ENCODE measurements at regions not wholly inside any gene's neighbourhood (a gene's known extent, or its start where the extent isn't known, plus 50 kb on each side); places are given as distances from the start of the nearest gene placed in this dataset.
"Not testable (repeated sequence)": the region's sequence is repeated elsewhere in the genome, so short reads cannot be mapped to it uniquely, and the experiment has no call there.

DNA sequence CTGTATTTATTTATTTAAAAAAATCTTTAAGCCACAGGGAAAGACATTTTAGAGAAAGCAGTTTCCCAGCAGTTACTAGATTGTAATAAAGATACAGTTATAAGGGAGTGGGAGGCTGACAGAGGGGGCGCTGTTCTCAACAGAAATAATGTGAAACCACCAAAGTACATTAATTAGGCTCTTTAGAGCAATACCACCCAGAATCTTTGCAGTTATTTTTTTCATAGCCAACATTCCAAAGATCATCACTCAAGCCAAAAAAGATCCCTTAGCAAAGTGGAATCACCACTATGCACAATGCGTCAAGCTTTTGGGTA, 331.3 kb upstream of the DEFB112 start:
- Histone ChIP-seq H3K27ac (no peak overlapping the region), H3K4me3 (no peak overlapping the region), H3K4me1 (replicated peaks in 1 of 2) (no peaks in the 10 kb centered on the region)
- in situ Hi-C loops (cut with MboI; ENCODE audit: low pct_unique_long_range_greater_than_20kb in 2 of 9, low sequenced_read_pairs in 9 of 9, unreplicated experiment in 9 of 9), result no loop called here
- ATAC-seq (replicated peaks in 6 of 8), result peak in 2 of 8 experiments; percentile 51 to 77
- 0 to 100% (median 66%) methylated on average over 1 to 2 of the region's 2 CpGs for WGBS, 10 experiments

DNA sequence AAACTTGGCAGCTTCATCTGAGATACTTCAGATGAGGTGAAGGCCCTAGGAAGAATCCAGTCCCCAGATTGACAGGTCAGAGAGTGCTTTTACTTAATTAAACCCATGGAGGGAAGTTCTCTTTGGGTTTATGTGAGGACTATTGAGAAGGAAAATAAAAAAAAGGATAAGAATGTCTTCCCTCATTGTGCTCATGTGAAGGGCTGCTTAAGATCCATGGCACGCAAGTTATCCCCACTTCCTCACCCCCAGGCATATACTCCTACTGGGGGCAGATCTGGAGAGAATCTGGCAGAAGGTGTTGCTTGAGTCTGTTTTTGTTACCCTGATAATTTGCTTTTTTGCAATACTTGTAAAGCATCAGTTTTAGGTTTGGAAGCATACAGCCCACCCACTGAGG, 322.9 kb upstream of the TFAP2D start:
- in situ Hi-C loops (cut with MboI; ENCODE audit: low pct_unique_long_range_greater_than_20kb in 2 of 9, low sequenced_read_pairs in 9 of 9, unreplicated experiment in 9 of 9), result no loop called here
- ATAC-seq (replicated peaks in 6 of 8), result no peak
- 45 to 100% (median 100%) methylated on average over 1 of the region's 1 CpG; no CpG with 5 or more reads in 2 of the 10 experiments for WGBS, 10 experiments
- Histone ChIP-seq H3K4me3 (no peak overlapping the region), H3K27ac (no peak overlapping the region), H3K4me1 (replicated peaks in 1 of 2) (no peaks in the 10 kb centered on the region)

DNA sequence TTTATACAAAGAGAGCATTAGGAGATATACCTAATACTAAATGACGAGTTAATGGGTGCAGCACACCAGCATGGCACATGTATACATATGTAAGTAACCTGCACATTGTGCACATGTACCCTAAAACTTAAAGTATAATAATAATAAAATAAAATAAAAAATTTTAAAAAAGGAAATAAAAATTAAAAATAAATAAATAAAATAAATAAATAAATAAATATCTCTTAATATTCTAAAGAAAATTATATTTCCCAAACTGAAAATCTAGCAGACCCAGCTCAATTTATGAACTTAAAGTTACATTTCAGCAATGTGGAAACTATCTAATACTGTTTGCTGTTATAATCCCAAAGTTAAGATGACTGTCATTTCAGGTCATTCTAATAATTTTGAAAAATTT, 319.2 kb upstream of the TFAP2D start:
- in situ Hi-C loops (cut with MboI; ENCODE audit: low pct_unique_long_range_greater_than_20kb in 2 of 9, low sequenced_read_pairs in 9 of 9, unreplicated experiment in 9 of 9); ATAC-seq (replicated peaks in 6 of 8); H3K4me1 ChIP-seq (replicated peaks in 1 of 2); H3K4me3 ChIP-seq; H3K27ac ChIP-seq: not testable (repeated sequence)
- 10 to 100% (median 95%) methylated on average over 1 of the region's 1 CpG; no CpG with 5 or more reads in 2 of the 10 experiments for WGBS, 10 experiments

DNA sequence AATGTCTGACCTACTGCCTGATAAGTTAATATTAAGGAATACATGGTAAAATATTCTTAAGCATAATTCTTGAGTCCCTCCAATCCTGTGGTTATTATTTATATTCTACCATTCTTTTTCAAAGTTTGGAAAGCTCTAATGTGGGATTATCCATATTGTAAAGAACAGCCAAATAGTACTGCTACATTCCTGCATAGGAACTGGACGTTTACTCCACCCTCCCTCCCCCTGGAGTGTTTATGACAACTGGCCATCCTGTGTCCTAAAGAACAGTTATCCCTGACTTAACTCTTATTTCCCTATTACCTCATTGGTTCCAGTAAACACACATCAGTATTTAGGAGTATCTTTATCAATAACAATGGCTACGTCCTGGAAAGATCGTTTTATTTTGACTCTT, 308.7 kb upstream of the TFAP2D start:
- peaks cover 0 to 3% of the 10 kb centered on the region in 2 donors for H3K4me1 ChIP-seq (replicated peaks in 1 of 2)
- H3K4me3 ChIP-seq, result no peak overlapping the region
- peak in 3 of 8 experiments; percentile 36 to 97 (median 62) for ATAC-seq (replicated peaks in 6 of 8)
- in situ Hi-C loops (cut with MboI; ENCODE audit: low pct_unique_long_range_greater_than_20kb in 2 of 9, low sequenced_read_pairs in 9 of 9, unreplicated experiment in 9 of 9), result no loop called here
- 39 to 100% (median 80%) methylated on average over 1 to 3 of the region's 3 CpGs; no CpG with 5 or more reads in 1 of the 10 experiments for WGBS, 10 experiments
- H3K27ac ChIP-seq, result no peak overlapping the region

DNA sequence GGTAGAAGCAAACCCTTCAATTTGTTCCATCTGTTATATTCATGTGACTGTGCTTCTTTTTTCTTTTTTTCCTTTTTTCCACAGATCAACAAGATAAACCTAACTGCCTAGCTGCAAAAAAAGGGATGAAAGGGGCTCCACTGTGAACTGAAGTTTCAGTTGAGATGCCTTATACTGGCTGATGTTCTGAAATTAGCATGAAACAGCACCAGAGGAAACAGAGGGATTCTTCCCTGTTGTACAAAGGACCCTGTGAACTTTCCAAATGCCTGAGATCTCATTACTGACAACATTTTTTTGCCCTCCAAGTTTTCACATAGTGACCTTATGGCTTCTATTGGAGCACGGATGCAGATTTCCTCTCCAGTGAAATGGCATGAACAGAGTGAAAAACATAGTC, 302.7 kb upstream of the TFAP2D start:
- peak in 1 of 8 experiments; percentile 19 for ATAC-seq (replicated peaks in 6 of 8)
- WGBS, 10 experiments, result 0 to 57% (median 17%) methylated on average over 1 of the region's 1 CpG; no CpG with 5 or more reads in 2 of the 10 experiments
- H3K4me3 ChIP-seq, result no peak overlapping the region
- H3K4me1 ChIP-seq (replicated peaks in 1 of 2), result peaks cover 0 to under 1% of the 10 kb centered on the region in 2 donors
- no peak overlapping the region for H3K27ac ChIP-seq
- in situ Hi-C loops (cut with MboI; ENCODE audit: low pct_unique_long_range_greater_than_20kb in 2 of 9, low sequenced_read_pairs in 9 of 9, unreplicated experiment in 9 of 9), result no loop called here

DNA sequence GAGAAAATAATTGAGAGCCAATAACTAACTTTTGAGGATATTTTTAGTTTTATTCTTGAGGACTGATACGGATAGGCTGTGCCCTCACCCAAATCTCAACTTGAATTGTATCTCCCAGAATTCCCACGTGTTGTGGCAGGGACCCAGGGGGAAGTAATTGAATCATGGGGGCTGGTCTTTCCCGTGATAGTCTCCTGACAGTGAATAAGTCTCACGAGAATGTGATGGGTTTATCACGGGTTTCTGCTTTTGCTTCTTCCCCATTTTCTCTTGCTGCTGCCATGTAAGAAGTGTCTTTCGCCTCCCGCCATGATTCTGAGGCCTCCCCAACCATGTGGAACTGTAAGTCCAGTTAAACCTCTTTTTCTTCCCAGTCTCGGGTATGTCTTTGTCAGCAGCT, 292.3 kb upstream of the TFAP2D start:
- ATAC-seq (replicated peaks in 6 of 8); H3K4me3 ChIP-seq; H3K4me1 ChIP-seq (replicated peaks in 1 of 2); H3K27ac ChIP-seq; in situ Hi-C loops (cut with MboI; ENCODE audit: low pct_unique_long_range_greater_than_20kb in 2 of 9, low sequenced_read_pairs in 9 of 9, unreplicated experiment in 9 of 9): not testable (repeated sequence)
- WGBS, 10 experiments, result 0 to 100% (median 89%) methylated on average over 1 to 7 of the region's 8 CpGs; no CpG with 5 or more reads in 1 of the 10 experiments

DNA sequence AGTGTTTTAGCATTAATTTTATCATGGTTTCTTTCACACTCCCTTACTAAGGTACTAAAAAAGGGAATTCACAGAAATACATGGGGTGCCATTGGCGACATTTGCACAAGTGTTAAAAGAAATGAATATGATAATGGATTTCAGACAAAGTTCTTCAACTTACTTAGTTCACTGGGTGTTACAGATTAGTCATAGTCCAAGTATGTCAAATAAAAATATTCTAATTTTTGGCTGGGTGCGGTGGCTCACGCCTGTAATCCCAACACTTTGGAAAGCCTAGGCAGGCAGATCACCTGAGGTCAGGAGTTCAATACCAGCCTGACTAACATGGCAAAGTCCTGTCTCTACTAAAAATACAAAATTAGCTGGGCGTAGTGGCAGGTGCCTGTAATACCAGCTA, 286.1 kb upstream of the TFAP2D start:
- no peaks in the 10 kb centered on the region for H3K4me1 ChIP-seq (replicated peaks in 1 of 2)
- in situ Hi-C loops (cut with MboI; ENCODE audit: low pct_unique_long_range_greater_than_20kb in 2 of 9, low sequenced_read_pairs in 9 of 9, unreplicated experiment in 9 of 9), result no loop called here
- WGBS, 10 experiments, result 0 to 96% (median 80%) methylated on average over 1 to 4 of the region's 4 CpGs; no CpG with 5 or more reads in 1 of the 10 experiments

DNA sequence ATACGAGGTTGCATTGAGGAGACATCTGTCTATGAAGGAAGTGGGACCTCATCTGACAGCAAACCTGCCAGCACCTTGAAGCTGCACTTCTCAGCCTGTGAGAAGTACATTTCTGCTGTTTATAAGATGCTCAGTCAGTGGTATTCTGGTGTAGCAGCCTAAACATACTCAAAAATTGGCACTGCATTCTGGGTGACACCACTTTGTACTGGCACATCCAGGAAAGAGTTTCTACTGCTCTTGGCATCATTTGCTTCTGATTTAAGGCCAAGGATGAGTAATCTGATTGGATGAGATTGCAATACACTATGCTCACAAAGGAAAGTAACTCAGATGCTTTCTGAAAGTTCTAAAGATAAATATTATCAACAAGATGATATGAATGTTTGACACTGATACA, 275.4 kb upstream of the TFAP2D start:
- WGBS, 10 experiments, result 0 to 100% (median 59%) methylated on average over 1 of the region's 1 CpG; no CpG with 5 or more reads in 6 of the 10 experiments
- Histone ChIP-seq H3K4me1 (replicated peaks in 1 of 2) (no peaks in the 10 kb centered on the region), H3K4me3 (no peak overlapping the region), H3K27ac (no peak overlapping the region)
- no peak for ATAC-seq (replicated peaks in 6 of 8)
- in situ Hi-C loops (cut with MboI; ENCODE audit: low pct_unique_long_range_greater_than_20kb in 2 of 9, low sequenced_read_pairs in 9 of 9, unreplicated experiment in 9 of 9), result no loop called here

More for the DNA sequence above, 286.1 kb upstream of the TFAP2D start:
- peak in 3 of 8 experiments; percentile 94 to 98 (median 94) for ATAC-seq (replicated peaks in 6 of 8)
- no peak overlapping the region for H3K4me3 ChIP-seq
- no peak overlapping the region for H3K27ac ChIP-seq

DNA sequence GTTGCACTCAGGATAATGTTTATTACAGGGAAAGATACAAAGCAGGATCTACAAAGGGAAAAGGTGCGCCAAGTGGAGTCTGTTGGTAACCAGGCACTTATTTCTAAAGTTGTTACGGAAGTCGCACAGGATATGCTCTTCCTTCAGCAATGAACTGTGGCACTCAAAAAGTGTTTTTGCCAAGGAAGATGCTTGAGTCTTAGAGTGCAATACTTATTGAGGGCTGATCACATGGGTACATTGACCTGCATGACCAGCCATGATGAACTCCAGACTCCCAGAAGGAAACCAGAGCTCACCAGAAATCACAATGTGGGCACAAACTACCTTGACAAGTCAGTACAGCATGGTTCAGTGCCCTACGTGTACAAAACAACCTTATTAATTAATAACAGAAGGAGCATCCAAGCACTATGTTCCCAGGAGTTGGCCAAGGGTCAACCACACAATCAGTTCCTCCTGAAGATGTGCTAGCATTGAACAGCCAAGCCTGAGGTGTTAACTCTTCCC, 270.7 kb upstream of the TFAP2D start:
- Histone ChIP-seq H3K4me1 (replicated peaks in 1 of 2) (no peaks in the 10 kb centered on the region), H3K27ac (no peak overlapping the region), H3K4me3 (no peak overlapping the region)
- no peak for ATAC-seq (replicated peaks in 6 of 8)
- in situ Hi-C loops (cut with MboI; ENCODE audit: low pct_unique_long_range_greater_than_20kb in 2 of 9, low sequenced_read_pairs in 9 of 9, unreplicated experiment in 9 of 9), result no loop called here
- WGBS, 10 experiments, result 35 to 100% (median 85%) methylated on average over 1 to 4 of the region's 4 CpGs; no CpG with 5 or more reads in 2 of the 10 experiments

DNA sequence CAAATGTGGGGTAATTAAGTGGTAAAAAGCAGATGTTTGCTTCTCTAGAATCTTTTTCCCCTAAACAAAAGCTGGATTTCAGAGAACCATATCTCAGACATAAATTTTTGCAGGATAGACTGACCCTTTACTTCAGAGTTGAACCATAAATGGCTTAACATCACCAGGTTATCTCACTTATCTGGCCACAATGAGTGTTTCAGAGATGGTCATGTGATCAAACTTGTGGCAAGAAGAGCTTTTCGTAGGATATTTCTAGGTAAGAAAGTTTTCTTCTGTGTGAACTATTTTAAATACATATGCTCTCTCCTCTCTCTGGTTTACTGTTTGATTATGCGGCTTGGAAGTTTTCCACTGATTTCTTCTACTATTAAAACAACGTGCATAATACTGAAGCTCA, 270.2 kb upstream of the TFAP2D start:
- Histone ChIP-seq H3K4me3 (no peak overlapping the region), H3K4me1 (replicated peaks in 1 of 2) (no peaks in the 10 kb centered on the region), H3K27ac (no peak overlapping the region)
- in situ Hi-C loops (cut with MboI; ENCODE audit: low pct_unique_long_range_greater_than_20kb in 2 of 9, low sequenced_read_pairs in 9 of 9, unreplicated experiment in 9 of 9), result no loop called here
- ATAC-seq (replicated peaks in 6 of 8), result no peak
- 21 to 100% (median 61%) methylated on average over 2 to 3 of the region's 3 CpGs; no CpG with 5 or more reads in 3 of the 10 experiments for WGBS, 10 experiments

DNA sequence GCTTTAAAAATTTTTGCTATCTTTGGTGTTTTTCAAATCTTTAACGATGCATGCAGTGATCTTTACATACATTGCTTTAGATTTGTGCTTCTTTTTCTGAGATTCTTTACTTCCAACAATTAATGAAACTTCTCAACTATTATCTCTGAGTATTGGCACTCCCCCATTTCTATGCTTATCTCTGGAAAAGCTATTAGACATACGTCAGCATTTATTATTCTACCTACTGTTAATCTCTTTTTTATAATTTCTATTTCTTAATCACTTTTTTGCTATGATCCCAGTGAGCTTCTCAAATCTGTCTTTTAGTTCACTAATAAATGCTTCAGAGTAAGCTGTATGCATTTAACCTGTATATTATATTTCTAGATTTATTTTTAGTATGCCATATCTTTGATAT, 264.2 kb upstream of the TFAP2D start:
- Histone ChIP-seq H3K27ac (no peak overlapping the region), H3K4me1 (replicated peaks in 1 of 2) (no peaks in the 10 kb centered on the region), H3K4me3 (no peak overlapping the region)
- in situ Hi-C loops (cut with MboI; ENCODE audit: low pct_unique_long_range_greater_than_20kb in 2 of 9, low sequenced_read_pairs in 9 of 9, unreplicated experiment in 9 of 9), result no loop called here
- ATAC-seq (replicated peaks in 6 of 8), result no peak
- WGBS, 10 experiments, result 5 to 100% (median 84%) methylated on average over 1 to 2 of the region's 2 CpGs

DNA sequence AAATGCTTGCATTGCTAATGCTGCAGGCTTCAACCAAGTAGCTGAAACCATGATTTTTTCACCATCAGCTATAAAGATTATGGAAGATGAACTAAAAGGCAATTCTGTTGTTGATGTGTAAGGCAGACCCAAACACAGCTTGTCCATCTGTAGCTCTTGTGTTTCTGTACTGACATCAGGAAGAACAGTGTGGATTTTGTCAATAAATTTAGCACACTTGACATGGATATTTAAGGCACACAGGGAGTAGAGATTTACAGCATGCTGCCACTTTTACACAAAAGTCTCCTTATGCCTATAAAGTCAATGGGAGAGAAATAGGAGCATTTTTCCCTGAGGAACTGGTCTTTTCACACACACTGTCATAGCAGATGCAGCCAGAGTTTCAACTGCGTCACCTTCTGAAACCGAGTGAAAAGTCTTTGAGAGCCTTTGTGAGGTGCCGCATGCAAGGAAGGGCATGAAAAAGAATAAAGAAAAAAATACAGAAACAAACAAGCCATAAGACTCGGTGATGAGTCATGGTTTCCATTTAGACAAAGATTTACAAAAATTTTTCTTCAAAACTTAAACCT, 261.4 kb upstream of the TFAP2D start:
- no peaks in the 10 kb centered on the region for H3K4me1 ChIP-seq (replicated peaks in 1 of 2)
- in situ Hi-C loops (cut with MboI; ENCODE audit: low pct_unique_long_range_greater_than_20kb in 2 of 9, low sequenced_read_pairs in 9 of 9, unreplicated experiment in 9 of 9), result no loop called here
- no peak overlapping the region for H3K27ac ChIP-seq
- no peak overlapping the region for H3K4me3 ChIP-seq
- peak in 1 of 8 experiments; percentile 15 for ATAC-seq (replicated peaks in 6 of 8)
- 29 to 89% (median 78%) methylated on average over 2 to 4 of the region's 4 CpGs; no CpG with 5 or more reads in 1 of the 10 experiments for WGBS, 10 experiments

DNA sequence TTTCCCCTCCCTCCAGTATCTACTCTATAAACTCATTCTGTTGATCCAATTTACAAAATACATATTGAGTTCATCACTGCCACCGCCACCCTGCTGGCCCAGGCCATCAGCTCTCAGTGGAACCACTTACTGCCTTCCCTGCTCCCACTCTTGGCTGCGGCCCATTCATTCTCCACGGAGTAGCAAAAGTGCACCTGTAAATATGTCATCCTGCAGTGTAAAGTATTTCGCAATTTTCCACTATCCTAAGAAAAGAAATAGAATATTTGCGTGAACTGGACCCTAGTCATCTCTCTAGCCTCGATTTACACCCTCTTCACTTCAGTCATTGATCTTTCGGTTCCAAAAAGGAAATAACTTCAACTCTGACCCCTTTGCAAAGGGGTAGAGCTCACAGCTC, 258.3 kb upstream of the TFAP2D start:
- ATAC-seq (replicated peaks in 6 of 8), result no peak
- Histone ChIP-seq H3K27ac (no peak overlapping the region), H3K4me1 (replicated peaks in 1 of 2) (no peaks in the 10 kb centered on the region), H3K4me3 (no peak overlapping the region)
- WGBS, 10 experiments, result 14 to 100% (median 85%) methylated on average over 1 to 7 of the region's 7 CpGs
- in situ Hi-C loops (cut with MboI; ENCODE audit: low pct_unique_long_range_greater_than_20kb in 2 of 9, low sequenced_read_pairs in 9 of 9, unreplicated experiment in 9 of 9), result no loop called here

DNA sequence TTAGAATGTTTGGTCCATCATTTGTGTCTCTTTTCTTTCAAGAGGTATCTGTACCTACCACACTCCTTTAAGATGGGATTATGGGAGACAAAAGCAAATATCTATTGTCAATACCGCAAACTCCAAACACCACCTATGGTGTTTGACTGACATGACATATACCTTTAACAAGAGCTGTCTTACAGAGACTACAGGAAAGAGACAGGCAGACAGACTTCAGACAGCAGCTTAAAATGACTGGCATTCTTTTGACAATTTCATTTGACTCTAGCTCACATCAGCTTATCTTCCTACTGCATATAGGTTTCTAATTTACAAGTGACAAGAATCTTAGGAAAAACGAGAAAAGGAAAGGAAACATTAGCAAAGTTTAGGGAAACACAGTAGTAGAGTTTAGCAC, 256.0 kb upstream of the TFAP2D start:
- Histone ChIP-seq H3K4me1 (replicated peaks in 1 of 2) (no peaks in the 10 kb centered on the region), H3K4me3 (no peak overlapping the region), H3K27ac (no peak overlapping the region)
- ATAC-seq (replicated peaks in 6 of 8), result no peak
- in situ Hi-C loops (cut with MboI; ENCODE audit: low pct_unique_long_range_greater_than_20kb in 2 of 9, low sequenced_read_pairs in 9 of 9, unreplicated experiment in 9 of 9), result no loop called here
- 29 to 100% (median 81%) methylated on average over 1 to 2 of the region's 2 CpGs; no CpG with 5 or more reads in 4 of the 10 experiments for WGBS, 10 experiments

All from motor neuron (in vitro differentiated cells).